ENCODE measurements at regions not wholly inside any gene's neighbourhood (a gene's known extent, or its start where the extent isn't known, plus 50 kb on each side); places are given as distances from the start of the nearest gene placed in this dataset.

DNA sequence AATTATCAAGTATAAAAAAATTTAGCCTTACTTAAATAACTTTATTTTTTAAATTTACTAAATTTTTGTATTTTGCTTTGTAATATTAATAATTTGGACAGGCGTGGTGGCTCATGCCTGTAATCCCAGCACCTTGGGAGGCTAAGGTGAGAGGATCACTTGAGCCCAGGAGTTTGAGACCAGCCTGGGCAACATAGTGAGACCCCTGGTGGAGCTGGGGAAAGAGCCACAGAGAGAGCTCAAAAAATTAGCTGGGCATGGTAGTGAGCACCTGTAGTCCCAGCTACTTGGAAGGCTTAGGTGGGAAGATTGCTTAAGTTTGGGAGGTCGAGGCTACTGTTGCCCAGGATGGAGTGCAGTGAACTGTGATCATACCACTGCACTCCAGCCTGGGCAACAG is 143.5 kb downstream of the B3GNT2 start:
- CTCF ChIA-PET, result interaction anchor here (0.6 kb wide), 3 partner anchors 41 to 416 kb away, joined by 3 read pairs; no protein-coding TSS in a partner anchor
- Mint-ChIP-seq H3K4me3 (ENCODE audit: unreplicated experiment) (no peak overlapping the region), H3K4me1 (ENCODE audit: insufficient read depth, unreplicated experiment) (no peaks in the 10 kb centered on the region), H3K36me3 (ENCODE audit: insufficient read depth, unreplicated experiment) (no peaks in the 10 kb centered on the region), H3K9me3 (ENCODE audit: unreplicated experiment) (no peaks in the 10 kb centered on the region), H3K27ac (ENCODE audit: low read depth, unreplicated experiment) (no peak overlapping the region), H3K27me3 (ENCODE audit: insufficient read depth, unreplicated experiment) (no peaks in the 10 kb centered on the region)
- BruUV-seq (replicated peaks), result no TSS peak
- POLR2A ChIA-PET, result interaction anchor here (0.7 kb wide), 1 partner anchor 25 kb away, joined by 3 read pairs; no protein-coding TSS in a partner anchor
- intact Hi-C loops (cut with micrococcal nuclease), result no loop called here
- TF ChIP-seq, protein P1, sequence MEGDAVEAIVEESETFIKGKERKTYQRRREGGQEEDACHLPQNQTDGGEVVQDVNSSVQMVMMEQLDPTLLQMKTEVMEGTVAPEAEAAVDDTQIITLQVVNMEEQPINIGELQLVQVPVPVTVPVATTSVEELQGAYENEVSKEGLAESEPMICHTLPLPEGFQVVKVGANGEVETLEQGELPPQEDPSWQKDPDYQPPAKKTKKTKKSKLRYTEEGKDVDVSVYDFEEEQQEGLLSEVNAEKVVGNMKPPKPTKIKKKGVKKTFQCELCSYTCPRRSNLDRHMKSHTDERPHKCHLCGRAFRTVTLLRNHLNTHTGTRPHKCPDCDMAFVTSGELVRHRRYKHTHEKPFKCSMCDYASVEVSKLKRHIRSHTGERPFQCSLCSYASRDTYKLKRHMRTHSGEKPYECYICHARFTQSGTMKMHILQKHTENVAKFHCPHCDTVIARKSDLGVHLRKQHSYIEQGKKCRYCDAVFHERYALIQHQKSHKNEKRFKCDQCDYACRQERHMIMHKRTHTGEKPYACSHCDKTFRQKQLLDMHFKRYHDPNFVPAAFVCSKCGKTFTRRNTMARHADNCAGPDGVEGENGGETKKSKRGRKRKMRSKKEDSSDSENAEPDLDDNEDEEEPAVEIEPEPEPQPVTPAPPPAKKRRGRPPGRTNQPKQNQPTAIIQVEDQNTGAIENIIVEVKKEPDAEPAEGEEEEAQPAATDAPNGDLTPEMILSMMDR (IDR thresholded peaks at IDR 0.05; ENCODE audit: unreplicated experiment), result no peak
- no peak for DNase-seq (ENCODE audit: unreplicated experiment)

DNA sequence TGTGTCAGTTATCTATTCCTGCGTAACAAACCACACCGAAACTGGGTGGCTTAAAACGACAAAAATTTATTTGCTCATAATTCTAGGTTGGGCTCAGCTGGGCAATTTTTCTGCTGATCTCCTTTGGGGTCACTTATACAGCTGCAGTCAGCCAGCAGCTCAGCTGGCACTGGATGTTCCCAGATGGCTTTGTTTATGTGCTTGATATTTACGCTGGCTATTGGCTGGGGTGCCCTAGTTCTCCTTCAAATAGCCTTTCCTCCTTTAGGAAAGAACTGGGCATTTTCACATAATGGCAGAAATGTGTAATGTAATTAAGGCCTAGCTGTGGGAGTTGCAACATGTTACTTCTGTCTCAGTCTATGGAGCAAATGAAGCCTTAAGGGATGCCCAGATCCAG is 142.2 kb downstream of the B3GNT2 start:
- Mint-ChIP-seq H3K27ac (ENCODE audit: low read depth, unreplicated experiment) (no peak overlapping the region), H3K4me1 (ENCODE audit: insufficient read depth, unreplicated experiment) (no peaks in the 10 kb centered on the region), H3K36me3 (ENCODE audit: insufficient read depth, unreplicated experiment) (no peaks in the 10 kb centered on the region), H3K27me3 (ENCODE audit: insufficient read depth, unreplicated experiment) (no peaks in the 10 kb centered on the region), H3K4me3 (ENCODE audit: unreplicated experiment) (no peak overlapping the region), H3K9me3 (ENCODE audit: unreplicated experiment) (no peaks in the 10 kb centered on the region)
- DNase-seq (ENCODE audit: unreplicated experiment), result no peak
- POLR2A ChIA-PET, result no interaction called here
- TF ChIP-seq, protein P1 (IDR thresholded peaks at IDR 0.05; ENCODE audit: unreplicated experiment), result no peak
- intact Hi-C loops (cut with micrococcal nuclease), result no loop called here
- no TSS peak for BruUV-seq (replicated peaks)
- CTCF ChIA-PET, result interaction anchor here (0.6 kb wide), 2 partner anchors 41 to 395 kb away, joined by 3 read pairs; no protein-coding TSS in a partner anchor

DNA sequence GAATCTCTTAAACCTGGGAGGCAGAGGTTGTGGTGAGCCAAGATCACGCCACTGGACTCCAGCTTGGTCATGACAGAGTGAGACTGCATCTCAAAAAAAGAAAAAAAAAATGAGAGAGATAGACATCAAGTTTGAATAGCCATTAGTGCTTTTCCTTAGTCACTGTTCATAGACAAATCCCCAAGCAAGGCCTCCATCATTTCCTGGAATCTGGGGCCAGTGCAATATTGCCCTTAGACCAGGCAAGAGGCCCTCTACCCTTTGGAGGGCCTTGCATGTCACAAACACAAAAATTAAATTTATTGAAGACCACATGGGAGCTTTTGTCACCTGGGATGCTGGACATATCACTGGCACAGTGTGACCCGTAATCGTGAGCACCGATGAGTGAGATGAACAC is 141.5 kb downstream of the B3GNT2 start:
- Mint-ChIP-seq H3K27me3 (ENCODE audit: insufficient read depth, unreplicated experiment) (no peaks in the 10 kb centered on the region), H3K27ac (ENCODE audit: low read depth, unreplicated experiment) (no peak overlapping the region), H3K36me3 (ENCODE audit: insufficient read depth, unreplicated experiment) (no peaks in the 10 kb centered on the region), H3K4me3 (ENCODE audit: unreplicated experiment) (no peak overlapping the region), H3K9me3 (ENCODE audit: unreplicated experiment) (no peaks in the 10 kb centered on the region), H3K4me1 (ENCODE audit: insufficient read depth, unreplicated experiment) (no peaks in the 10 kb centered on the region)
- DNase-seq (ENCODE audit: unreplicated experiment), result no peak
- POLR2A ChIA-PET, result no interaction called here
- intact Hi-C loops (cut with micrococcal nuclease), result no loop called here
- CTCF ChIA-PET, result no interaction called here
- TF ChIP-seq, protein P1 (IDR thresholded peaks at IDR 0.05; ENCODE audit: unreplicated experiment), result no peak
- BruUV-seq (replicated peaks), result no TSS peak

DNA sequence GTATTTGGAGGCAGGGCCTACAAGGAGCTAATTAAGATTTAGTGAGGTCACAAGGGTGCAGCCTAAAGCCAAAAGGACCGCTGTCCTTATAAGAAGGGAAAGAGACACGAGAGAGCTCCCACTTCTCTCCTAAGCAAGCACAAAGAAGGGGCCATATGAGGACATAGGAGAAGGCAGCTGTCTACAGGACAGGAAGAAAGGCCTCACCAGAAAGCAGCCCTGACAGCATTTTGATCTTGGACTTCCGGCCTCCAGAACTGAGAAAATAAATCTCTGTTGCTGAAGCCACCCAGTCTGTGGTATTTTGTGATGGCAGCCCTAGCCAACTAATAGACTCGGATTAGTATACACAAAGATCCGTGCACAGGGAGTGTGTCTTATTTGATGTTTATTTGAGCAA is 139.7 kb downstream of the B3GNT2 start:
- intact Hi-C loops (cut with micrococcal nuclease), result no loop called here
- Mint-ChIP-seq H3K9me3 (ENCODE audit: unreplicated experiment) (no peaks in the 10 kb centered on the region), H3K27me3 (ENCODE audit: insufficient read depth, unreplicated experiment) (no peaks in the 10 kb centered on the region), H3K36me3 (ENCODE audit: insufficient read depth, unreplicated experiment) (no peaks in the 10 kb centered on the region), H3K4me1 (ENCODE audit: insufficient read depth, unreplicated experiment) (no peaks in the 10 kb centered on the region), H3K4me3 (ENCODE audit: unreplicated experiment) (no peak overlapping the region), H3K27ac (ENCODE audit: low read depth, unreplicated experiment) (no peak overlapping the region)
- TF ChIP-seq, protein P1 (IDR thresholded peaks at IDR 0.05; ENCODE audit: unreplicated experiment), result no peak
- DNase-seq (ENCODE audit: unreplicated experiment), result no peak
- BruUV-seq (replicated peaks), result no TSS peak
- POLR2A ChIA-PET, result no interaction called here
- CTCF ChIA-PET, result no interaction called here

Measured in MCF 10A (cell line).